ENCODE measurements at regions not wholly inside any gene's neighbourhood (a gene's known extent, or its start where the extent isn't known, plus 50 kb on each side); places are given as distances from the start of the nearest gene placed in this dataset.
"Not testable (repeated sequence)": the region's sequence is repeated elsewhere in the genome, so short reads cannot be mapped to it uniquely, and the experiment has no call there.

- not testable (repeated sequence) for TF ChIP-seq CTCF (conservative IDR thresholded peaks at IDR 0.05; ENCODE audit: low read depth, low read length); EZH2phosphoT487 (IDR thresholded peaks at IDR 0.05; ENCODE audit: borderline replicate concordance, low read length); EZH2 (IDR thresholded peaks at IDR 0.05; ENCODE audit: low read length, unreplicated experiment)
Observed at GRCh38 chr18:14225286-14225679, 93.0 kb upstream of the ZNF519 start.
